Activated CD4-positive, alpha-beta T cell treated with anti-CD3 and anti-CD28 coated beads for 1 hour (primary cell): ENCODE measurements at regions not wholly inside any gene's neighbourhood (a gene's known extent, or its start where the extent isn't known, plus 50 kb on each side); places are given as distances from the start of the nearest gene placed in this dataset.
"Not testable (repeated sequence)": the region's sequence is repeated elsewhere in the genome, so short reads cannot be mapped to it uniquely, and the experiment has no call there.

ENCODE experiments used
- DNase-seq: peaks from one replicate; pipeline ENCODE4 v3.0.0-alpha.2; 2020

GRCh38 chr1:48082271-48082962 is 85.2 kb upstream of the TRABD2B start:
- DNase-seq = no peak

- DNase-seq = no peak
Observed at GRCh38 chr1:48080331-48081255, 83.4 kb upstream of the TRABD2B start.

GRCh38 chr1:48079096-48079495 is 81.9 kb upstream of the TRABD2B start:
- no peak for DNase-seq

- DNase-seq = no peak
Observed at GRCh38 chr1:48077795-48078222, 80.6 kb upstream of the TRABD2B start.

- DNase-seq = no peak
Observed at GRCh38 chr1:48076017-48076416, 78.8 kb upstream of the TRABD2B start.

- DNase-seq = no peak
Observed at GRCh38 chr1:48073798-48074530, 76.8 kb upstream of the TRABD2B start.

- DNase-seq = no peak
Observed at GRCh38 chr1:48071513-48071912, 74.3 kb upstream of the TRABD2B start.

GRCh38 chr1:48070396-48070750 is 73.2 kb upstream of the TRABD2B start:
- no peak for DNase-seq

GRCh38 chr1:48069662-48070395 is 72.6 kb upstream of the TRABD2B start:
- DNase-seq = no peak

GRCh38 chr1:48068206-48068605 is 71.0 kb upstream of the TRABD2B start:
- no peak for DNase-seq

- DNase-seq = no peak
Observed at GRCh38 chr1:48066936-48067335, 69.8 kb upstream of the TRABD2B start.

- DNase-seq = not testable (repeated sequence)
Observed at GRCh38 chr1:48064693-48065092, 67.5 kb upstream of the TRABD2B start.

- DNase-seq = no peak
Observed at GRCh38 chr1:48062353-48062752, 65.2 kb upstream of the TRABD2B start.

- no peak for DNase-seq
Observed at GRCh38 chr1:48061162-48062136, 64.3 kb upstream of the TRABD2B start.

GRCh38 chr1:48059289-48059688 is 62.1 kb upstream of the TRABD2B start:
- DNase-seq = no peak

- no peak for DNase-seq
Observed at GRCh38 chr1:48058135-48059025, 61.2 kb upstream of the TRABD2B start.

- DNase-seq = no peak
Observed at GRCh38 chr1:48057249-48057648, 60.1 kb upstream of the TRABD2B start.

GRCh38 chr1:48055876-48056764 is 58.9 kb upstream of the TRABD2B start:
- DNase-seq = no peak

- no peak for DNase-seq
Observed at GRCh38 chr1:48054232-48054631, 57.0 kb upstream of the TRABD2B start.
